K562 (cell line): ENCODE measurements at regions not wholly inside any gene's neighbourhood (a gene's known extent, or its start where the extent isn't known, plus 50 kb on each side); places are given as distances from the start of the nearest gene placed in this dataset.

Experiments used
- NCOA4 ChIP-seq: fragments of 450-650 bp; IDR thresholded peaks from 2 replicates; pipeline ENCODE4 v1.6.1; 2018; ENCODE audit warnings: mild to moderate bottlenecking; ENCODE audit not compliant: partially characterized antibody
- NFIC ChIP-seq: fragments of 450-650 bp; IDR thresholded peaks from 2 replicates; pipeline ENCODE4 v1.6.1; 2017; ENCODE audit warnings: mild to moderate bottlenecking, inconsistent platforms
- YY1 ChIP-seq, 3 experiments: IDR thresholded peaks; 2 replicates each; pipeline ENCODE4 v1.6.1; 2011; ENCODE audit warnings: low read length in 2 of 3, mild to moderate bottlenecking in 2 of 3, moderate library complexity in 2 of 3, borderline replicate concordance in 1 of 3, control low read depth in 1 of 3, low read depth in 1 of 3; ENCODE audit not compliant: insufficient read depth in 3 of 3, insufficient replicate concordance in 2 of 3, control insufficient read depth in 1 of 3, insufficient read length in 1 of 3; ENCODE audit errors: extremely low read depth in 1 of 3
- ZNF324 ChIP-seq: fragments of 250-450 bp; sonication (Bioruptor Pico); IDR thresholded peaks from 2 replicates; pipeline ENCODE4 v1.4.0; 2020; ENCODE audit warnings: mild to moderate bottlenecking
- TF ChIP-seq, protein P1 (sequence below), 3 experiments: IDR thresholded peaks in 2 of 3; conservative IDR thresholded peaks in 1 of 3; 2 replicates each; pipeline ENCODE4 v1.5.1; 2011 to 2012; ENCODE audit warnings: low read length in 3 of 3, mild to moderate bottlenecking in 3 of 3, control low read depth in 2 of 3, improper control_type of control experiment in 1 of 3, inconsistent platforms in 1 of 3, low read depth in 1 of 3, mixed read lengths in 1 of 3, moderate library complexity in 1 of 3; ENCODE audit not compliant: insufficient read depth in 2 of 3

DNA sequence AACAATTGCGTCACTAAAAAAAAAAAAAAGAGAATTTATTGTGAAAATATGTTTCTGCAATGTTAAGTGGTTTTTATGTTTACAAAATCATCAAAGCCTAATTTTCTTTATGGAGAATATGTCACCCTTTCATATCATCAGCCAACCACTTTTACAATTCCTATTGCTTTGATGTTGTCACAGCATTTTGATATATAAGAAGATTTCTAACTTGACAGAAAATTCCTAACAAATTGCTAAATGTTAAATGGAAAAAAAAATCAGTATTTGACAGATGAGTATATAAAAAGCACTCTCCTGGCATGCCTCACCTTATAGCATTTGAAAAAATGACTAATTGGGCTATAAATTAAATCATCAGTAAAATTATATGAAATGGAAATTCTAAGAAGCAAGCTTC lies 1457.3 kb upstream of the ALCAM start:
- TF ChIP-seq, protein P1, sequence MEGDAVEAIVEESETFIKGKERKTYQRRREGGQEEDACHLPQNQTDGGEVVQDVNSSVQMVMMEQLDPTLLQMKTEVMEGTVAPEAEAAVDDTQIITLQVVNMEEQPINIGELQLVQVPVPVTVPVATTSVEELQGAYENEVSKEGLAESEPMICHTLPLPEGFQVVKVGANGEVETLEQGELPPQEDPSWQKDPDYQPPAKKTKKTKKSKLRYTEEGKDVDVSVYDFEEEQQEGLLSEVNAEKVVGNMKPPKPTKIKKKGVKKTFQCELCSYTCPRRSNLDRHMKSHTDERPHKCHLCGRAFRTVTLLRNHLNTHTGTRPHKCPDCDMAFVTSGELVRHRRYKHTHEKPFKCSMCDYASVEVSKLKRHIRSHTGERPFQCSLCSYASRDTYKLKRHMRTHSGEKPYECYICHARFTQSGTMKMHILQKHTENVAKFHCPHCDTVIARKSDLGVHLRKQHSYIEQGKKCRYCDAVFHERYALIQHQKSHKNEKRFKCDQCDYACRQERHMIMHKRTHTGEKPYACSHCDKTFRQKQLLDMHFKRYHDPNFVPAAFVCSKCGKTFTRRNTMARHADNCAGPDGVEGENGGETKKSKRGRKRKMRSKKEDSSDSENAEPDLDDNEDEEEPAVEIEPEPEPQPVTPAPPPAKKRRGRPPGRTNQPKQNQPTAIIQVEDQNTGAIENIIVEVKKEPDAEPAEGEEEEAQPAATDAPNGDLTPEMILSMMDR (IDR thresholded peaks at IDR 0.05 in 2 of 3, conservative IDR thresholded peaks at IDR 0.05 in 1 of 3; ENCODE audit: insufficient read depth in 2 of 3, low read depth in 1 of 3, low read length in 3 of 3), result no peak
- TF ChIP-seq ZNF324 (CRISPR knock-in tag) (no peak), NFIC (no peak), NCOA4 (no peak), YY1 (IDR thresholded peaks at IDR 0.05; ENCODE audit: borderline replicate concordance in 1 of 3, control insufficient read depth in 1 of 3, extremely low read depth in 1 of 3, insufficient read depth in 3 of 3, insufficient read length in 1 of 3, insufficient replicate concordance in 2 of 3, low read depth in 1 of 3, low read length in 2 of 3) (no peak)
